K562 (cell line): ENCODE measurements at regions not wholly inside any gene's neighbourhood (a gene's known extent, or its start where the extent isn't known, plus 50 kb on each side); places are given as distances from the start of the nearest gene placed in this dataset.

Source experiments
- ATAC-seq: fragments of 200-7000 bp; cut with Tn5 transposase; 3 replicates; pipeline ENCODE4 v1.9.1; 2020; ENCODE audit warnings: moderate library complexity
- BruUV-seq: library from RNA; stranded (reverse); fragments of 400-500 nt; replicated peaks from 2 replicates; lab custom pipeline; 2021; lab: Mats Ljungman, UMichigan
- CTCF ChIA-PET: fragments of 300-600 bp; formaldehyde crosslinking; extraction: SDS; loops from one replicate; lab custom pipeline; 2021; ENCODE audit warnings: low intra/inter-chr PET ratio; lab: Yijun Ruan, JAX
- POLR2A ChIA-PET: fragments of 300-600, 350-650 bp; sonication (Branson Sonifier 250); formaldehyde crosslinking; extraction: SDS; loops from one replicate; lab custom pipeline; 2021; ENCODE audit warnings: antibody characterized with exemption, inconsistent platforms; lab: Yijun Ruan, JAX
- DNase-seq, 4 experiments: peaks; one replicate each; pipeline versions ENCODE4 v3.0.0 to v3.0.0-alpha.2; 2011 to 2018; ENCODE audit warnings: low spot score in 3 of 4, mixed read lengths in 3 of 4; ENCODE audit errors: extremely low read depth in 1 of 4
- FAIRE-seq: peaks from 2 replicates; lab custom pipeline; 2011; peaks lifted over from hg19 to GRCh38; lab: Jason Lieb, UNC
- H2AFZ ChIP-seq: 2 replicates; pipeline ENCODE4 v1.6.0; 2011; ENCODE audit warnings: low read depth, low read length, control low read depth, inconsistent platforms
- H3K27ac ChIP-seq: fragments of 200-600 bp; 3 replicates; pipeline ENCODE4 v1.8.0; 2011; ENCODE audit warnings: low read depth, mild to moderate bottlenecking, control low read depth, inconsistent platforms, low read length, moderate library complexity, mixed read lengths; ENCODE audit errors: extremely low read depth
- H3K27me3 ChIP-seq, 2 experiments: fragments of 300-600 bp in 1 of 2; 2 replicates in 1 of 2; 3 replicates in 1 of 2; pipeline versions ENCODE4 v1.6.0 to v1.8.0; 2011; ENCODE audit warnings: inconsistent platforms in 2 of 2, low read length in 2 of 2, mild to moderate bottlenecking in 1 of 2, mixed read lengths in 1 of 2, moderate library complexity in 1 of 2; ENCODE audit not compliant: control insufficient read depth in 2 of 2, insufficient read depth in 2 of 2
- H3K36me3 ChIP-seq: fragments of 300-600 bp; 3 replicates; pipeline ENCODE4 v1.8.0; 2011; ENCODE audit warnings: mild to moderate bottlenecking, low read length, inconsistent platforms; ENCODE audit not compliant: control insufficient read depth, insufficient read depth
- H3K4me1 ChIP-seq, 2 experiments: fragments of 200-600 bp in 1 of 2; replicated peaks in 1 of 2; 2 replicates in 1 of 2; 3 replicates in 1 of 2; pipeline versions ENCODE4 v1.5.1 to v1.8.0; 2011; ENCODE audit warnings: inconsistent platforms in 2 of 2, low read length in 2 of 2, mild to moderate bottlenecking in 1 of 2, mixed read lengths in 1 of 2, moderate library complexity in 1 of 2; ENCODE audit not compliant: control insufficient read depth in 2 of 2, insufficient read depth in 2 of 2
- H3K4me2 ChIP-seq: 2 replicates; pipeline ENCODE4 v1.6.1; 2011; ENCODE audit warnings: low read length, control low read depth, inconsistent platforms, mixed read lengths; ENCODE audit not compliant: insufficient read depth
- H3K4me3 ChIP-seq: fragments of 200-600 bp; sonication (generic), shearing (Covaris generic); 2 replicates; pipeline ENCODE4 v1.5.1; 2016; ENCODE audit warnings: control low read depth, inconsistent platforms
- H3K79me2 ChIP-seq: fragments of 200-600 bp; 3 replicates; pipeline ENCODE4 v1.8.0; 2011; ENCODE audit warnings: low read length, inconsistent platforms; ENCODE audit not compliant: control insufficient read depth, insufficient read depth
- H3K9ac ChIP-seq, 2 experiments: 2 replicates each; pipeline versions ENCODE4 v1.6.0 to v1.6.1; 2011; ENCODE audit warnings: low read depth in 2 of 2, low read length in 2 of 2, control low read depth in 1 of 2, inconsistent platforms in 1 of 2, mild to moderate bottlenecking in 1 of 2, mixed read lengths in 1 of 2; ENCODE audit not compliant: insufficient read depth in 1 of 2
- H3K9me1 ChIP-seq: one replicate; pipeline ENCODE4 v1.6.0; 2011; ENCODE audit warnings: inconsistent platforms, mild to moderate bottlenecking, low read length, moderate library complexity; ENCODE audit not compliant: control insufficient read depth, insufficient read depth
- H3K9me3 ChIP-seq: replicated peaks from 2 replicates; pipeline ENCODE4 v1.5.1; 2011; ENCODE audit warnings: low read depth, low read length, inconsistent platforms; ENCODE audit not compliant: control insufficient read depth, insufficient read depth
- H4K20me1 ChIP-seq: replicated peaks from 2 replicates; pipeline ENCODE4 v1.6.1; 2011; ENCODE audit warnings: low read length, inconsistent platforms, mixed read lengths; ENCODE audit not compliant: control insufficient read depth, insufficient read depth
- E2F1 ChIP-seq: sonication (generic); formaldehyde crosslinking; IDR thresholded peaks from 2 replicates; pipeline ENCODE4 v1.8.1; 2023; ENCODE audit warnings: mild to moderate bottlenecking, missing genetic modification reagents, moderate library complexity
- EGR1 ChIP-seq: fragments of 450-650 bp; conservative IDR thresholded peaks from 2 replicates; pipeline ENCODE4 v1.6.1; 2017; ENCODE audit warnings: mild to moderate bottlenecking
- HLTF ChIP-seq: fragments of 450-650 bp; IDR thresholded peaks from 2 replicates; pipeline ENCODE4 v1.6.1; 2016
- IFI16 ChIP-seq: fragments of 250-450 bp; sonication (Bioruptor Pico); IDR thresholded peaks from 2 replicates; pipeline ENCODE4 v2.1.2; 2022; ENCODE audit warnings: mild to moderate bottlenecking, inconsistent platforms
- KAT2B ChIP-seq: IDR thresholded peaks from one replicate; pipeline ENCODE4 v1.6.1; 2012; ENCODE audit warnings: low read depth, mild to moderate bottlenecking, control low read depth, inconsistent platforms, low read length, moderate library complexity
- KAT7 ChIP-seq: sonication (generic); formaldehyde crosslinking; IDR thresholded peaks from 2 replicates; pipeline ENCODE4 v1.8.0; 2022; ENCODE audit warnings: missing genetic modification reagents, mild to moderate bottlenecking, borderline replicate concordance
- L3MBTL2 ChIP-seq: fragments of 450-650 bp; IDR thresholded peaks from 2 replicates; pipeline ENCODE4 v1.6.1; 2016; ENCODE audit warnings: mild to moderate bottlenecking, moderate library complexity
- PRDM10 ChIP-seq: fragments of 450-650 bp; IDR thresholded peaks from 2 replicates; pipeline ENCODE4 v1.6.1; 2018; ENCODE audit not compliant: partially characterized antibody
- RHOXF2B ChIP-seq: fragments of 250-450 bp; sonication (Bioruptor Pico); conservative IDR thresholded peaks from 2 replicates; pipeline ENCODE4 v1.5.1; 2021
- ZC3H11A ChIP-seq: IDR thresholded peaks from 2 replicates; pipeline ENCODE4 v1.6.1; 2012; ENCODE audit warnings: low read depth, low read length, improper control_type of control experiment
- ZNF436 ChIP-seq: fragments of 250-450, 450-650 bp; sonication (Bioruptor Pico); formaldehyde crosslinking; IDR thresholded peaks from 2 replicates; pipeline ENCODE4 v1.7.0; 2020; ENCODE audit warnings: mild to moderate bottlenecking
- ZNF589 ChIP-seq: fragments of 200-800 bp; sonication (Bioruptor generic); IDR thresholded peaks from 2 replicates; pipeline ENCODE4 v1.6.1; 2016; ENCODE audit warnings: low read depth, missing genetic modification characterization, missing compliant biosample characterization
- WGBS: fragments of 100-300 bp; shearing (Covaris generic); methylation state at CpG from one replicate; pipeline ENCODE4 v1.1.6; 2016; ENCODE audit warnings: low coverage, mixed read lengths; ENCODE audit not compliant: insufficient coverage; ENCODE audit errors: missing lambda C conversion rate; 5-methylcytosine and 5-hydroxymethylcytosine counted together
- in situ Hi-C: fragments of 300-500 bp; cut with MboI; formaldehyde crosslinking; loops from 4 replicates; pipeline ENCODE4 v1.15.0; 2018; ENCODE audit warnings: inconsistent platforms, mixed read lengths
- intact Hi-C: fragments of 100-400 bp; cut with micrococcal nuclease; formaldehyde crosslinking; loops from 2 replicates; pipeline ENCODE4 v1.14.2; 2022

GRCh38 chr12:89892436-89892835, 183.8 kb upstream of the ATP2B1 start (continued):
- TF ChIP-seq ZC3H11A (no peak), ZNF436 (CRISPR knock-in tag) (no peak)

GRCh38 chr12:89891933-89892332, 183.3 kb upstream of the ATP2B1 start:
- ATAC-seq, result no peak
- no peak for FAIRE-seq
- Histone ChIP-seq H3K27me3 (no peaks in the 10 kb centered on the region), H3K79me2 (no peaks in the 10 kb centered on the region), H3K4me3 (no peak overlapping the region), H3K9me1 (no peaks in the 10 kb centered on the region), H3K9ac (no peak overlapping the region), H4K20me1 (no peaks in the 10 kb centered on the region), H2AFZ (no peak overlapping the region), H3K4me2 (no peak overlapping the region), H3K27ac (no peak overlapping the region), H3K36me3 (no peaks in the 10 kb centered on the region), H3K4me1 (no peaks in the 10 kb centered on the region), H3K9me3 (no peaks in the 10 kb centered on the region)
- POLR2A ChIA-PET, result no interaction called here
- DNase-seq, result no peak
- in situ Hi-C loops, result no loop called here
- CTCF ChIA-PET, result no interaction called here
- TF ChIP-seq L3MBTL2, result no peak
- no peak for TF ChIP-seq RHOXF2B (CRISPR knock-in tag)
- TF ChIP-seq KAT2B, result no peak
- BruUV-seq, result no TSS peak
- intact Hi-C loops, result no loop called here

DNA sequence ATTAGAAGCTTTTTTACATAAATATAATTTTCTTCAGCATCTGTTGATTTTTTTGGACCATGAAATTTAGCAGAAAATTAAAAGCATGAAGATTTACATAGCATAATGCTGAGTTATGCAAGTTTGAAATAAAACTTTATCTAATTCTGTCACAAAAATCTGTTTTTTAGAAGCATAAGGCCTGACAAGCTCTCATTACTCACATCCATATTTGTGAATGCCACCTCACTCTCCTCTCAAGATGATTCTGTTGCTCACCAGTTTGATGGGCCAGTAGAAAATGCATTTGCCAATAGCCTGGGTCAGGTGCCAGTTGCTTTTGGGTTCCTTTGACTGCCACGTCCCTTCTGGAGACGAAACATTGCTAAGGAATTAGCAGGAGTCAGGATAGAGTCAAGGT, 181.5 kb upstream of the ATP2B1 start:
- DNase-seq, result no peak
- TF ChIP-seq ZNF589 (no peak), HLTF (no peak), EGR1 (no peak), E2F1 (CRISPR knock-in tag) (no peak), PRDM10 (no peak), KAT7 (CRISPR knock-in tag) (no peak), IFI16 (no peak)
- Histone ChIP-seq H3K9me1 (no peaks in the 10 kb centered on the region), H3K9ac (no peak overlapping the region), H3K4me3 (no peak overlapping the region), H3K4me2 (no peak overlapping the region), H2AFZ (no peak overlapping the region), H3K79me2 (no peaks in the 10 kb centered on the region), H3K4me1 (no peaks in the 10 kb centered on the region), H3K27ac (no peak overlapping the region), H3K9me3 (no peaks in the 10 kb centered on the region), H4K20me1 (no peaks in the 10 kb centered on the region), H3K36me3 (no peaks in the 10 kb centered on the region), H3K27me3 (no peaks in the 10 kb centered on the region)
- ChIA-PET POLR2A (no interaction called here), CTCF (no interaction called here)
- intact Hi-C loops (no loop called here), in situ Hi-C loops (no loop called here)
- FAIRE-seq, result no peak
- no peak for ATAC-seq
- no TSS peak for BruUV-seq
- 4% methylated on average over 2 of the region's 2 CpGs for WGBS
